ENCODE measurements at regions not wholly inside any gene's neighbourhood (a gene's known extent, or its start where the extent isn't known, plus 50 kb on each side); places are given as distances from the start of the nearest gene placed in this dataset.
"Not testable (repeated sequence)": the region's sequence is repeated elsewhere in the genome, so short reads cannot be mapped to it uniquely, and the experiment has no call there.

DNA sequence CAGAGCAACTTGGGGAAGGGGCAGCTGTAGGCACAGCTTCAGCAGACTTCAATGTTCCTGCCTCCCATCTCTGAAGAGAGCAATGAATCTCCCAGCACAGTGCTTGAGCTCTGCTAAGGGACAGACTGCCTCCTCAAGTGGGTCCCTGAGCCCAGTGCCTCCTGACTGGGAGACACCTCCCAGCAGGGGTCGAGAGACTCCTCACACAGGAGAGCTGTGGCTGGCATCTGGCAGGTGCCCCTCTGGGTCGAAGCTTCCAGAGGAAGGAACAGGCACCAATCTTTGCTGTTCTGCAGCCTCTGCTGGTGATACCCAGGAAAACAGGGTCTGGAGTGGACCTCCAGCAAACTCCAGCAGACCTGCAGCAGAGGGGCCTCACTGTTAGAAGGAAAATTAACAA, 563.8 kb downstream of the RWDD3 start:
- BruUV-seq (replicated peaks); in situ Hi-C loops (cut with MboI); H4K20me1 ChIP-seq (replicated peaks; ENCODE audit: control insufficient read depth, insufficient read depth, low read length); H3K4me3 ChIP-seq; H3K27ac ChIP-seq (ENCODE audit: extremely low read depth, low read depth, low read length); CTCF ChIA-PET (ENCODE audit: low intra/inter-chr PET ratio); H3K27me3 ChIP-seq (ENCODE audit: control insufficient read depth in 2 of 2, insufficient read depth in 2 of 2, low read length in 2 of 2); H3K36me3 ChIP-seq (ENCODE audit: control insufficient read depth, insufficient read depth, low read length); DNase-seq (ENCODE audit: extremely low read depth in 1 of 4, low spot score in 3 of 4); POLR2A ChIA-PET; H3K9me1 ChIP-seq (ENCODE audit: control insufficient read depth, insufficient read depth, low read length); H3K4me2 ChIP-seq (ENCODE audit: insufficient read depth, low read length); H3K4me1 ChIP-seq (replicated peaks in 1 of 2; ENCODE audit: control insufficient read depth in 2 of 2, insufficient read depth in 2 of 2, low read length in 2 of 2); ATAC-seq; FAIRE-seq; H3K9ac ChIP-seq (ENCODE audit: insufficient read depth in 1 of 2, low read depth in 2 of 2, low read length in 2 of 2); H3K9me3 ChIP-seq (replicated peaks; ENCODE audit: control insufficient read depth, insufficient read depth, low read depth, low read length); H2AFZ ChIP-seq (ENCODE audit: low read depth, low read length); H3K79me2 ChIP-seq (ENCODE audit: control insufficient read depth, insufficient read depth, low read length); intact Hi-C loops (cut with micrococcal nuclease): not testable (repeated sequence)
- WGBS (ENCODE audit: insufficient coverage, low coverage, missing lambda C conversion rate): 0% methylated on average over 2 of the region's 2 CpGs

DNA sequence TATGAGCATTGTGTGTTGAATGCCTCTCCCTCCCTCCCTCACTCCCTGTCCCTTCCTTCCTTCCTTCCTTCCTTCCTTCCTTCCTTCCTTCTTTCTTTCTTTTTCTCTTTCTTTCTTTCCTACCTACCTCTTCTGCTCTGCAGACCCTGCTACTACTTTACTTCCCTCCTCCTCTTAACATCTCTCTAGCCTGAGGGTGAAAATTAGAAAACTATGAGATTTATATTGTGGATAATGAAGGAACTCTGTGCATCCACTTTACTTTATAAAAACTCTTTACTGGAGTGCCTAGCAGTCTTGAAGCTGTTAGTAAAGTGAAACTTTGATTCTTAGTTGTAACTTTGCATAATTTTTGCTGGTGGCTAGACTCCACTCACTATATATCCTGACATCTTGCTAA, 572.2 kb downstream of the RWDD3 start:
- Histone ChIP-seq H3K36me3 (ENCODE audit: control insufficient read depth, insufficient read depth, low read length) (no peaks in the 10 kb centered on the region), H3K4me2 (ENCODE audit: insufficient read depth, low read length) (no peak overlapping the region), H3K4me1 (replicated peaks in 1 of 2; ENCODE audit: control insufficient read depth in 2 of 2, insufficient read depth in 2 of 2, low read length in 2 of 2) (no peaks in the 10 kb centered on the region), H3K9me1 (ENCODE audit: control insufficient read depth, insufficient read depth, low read length) (no peaks in the 10 kb centered on the region), H3K27ac (ENCODE audit: extremely low read depth, low read depth, low read length) (no peak overlapping the region), H3K9ac (ENCODE audit: insufficient read depth in 1 of 2, low read depth in 2 of 2, low read length in 2 of 2) (no peak overlapping the region), H3K79me2 (ENCODE audit: control insufficient read depth, insufficient read depth, low read length) (no peaks in the 10 kb centered on the region), H3K9me3 (replicated peaks; ENCODE audit: control insufficient read depth, insufficient read depth, low read depth, low read length) (no peaks in the 10 kb centered on the region), H3K27me3 (ENCODE audit: control insufficient read depth in 2 of 2, insufficient read depth in 2 of 2, low read length in 2 of 2) (no peaks in the 10 kb centered on the region), H4K20me1 (replicated peaks; ENCODE audit: control insufficient read depth, insufficient read depth, low read length) (no peaks in the 10 kb centered on the region), H2AFZ (ENCODE audit: low read depth, low read length) (no peak overlapping the region), H3K4me3 (no peak overlapping the region)
- no TSS peak for BruUV-seq (replicated peaks)
- intact Hi-C loops (cut with micrococcal nuclease) (no loop called here), in situ Hi-C loops (cut with MboI) (no loop called here)
- DNase-seq (ENCODE audit: extremely low read depth in 1 of 4, low spot score in 3 of 4) (no peak), ATAC-seq (no peak), FAIRE-seq (no peak)
- CTCF ChIA-PET (ENCODE audit: low intra/inter-chr PET ratio): no interaction called here
- TF ChIP-seq ZBTB1 (CRISPR knock-in tag; IDR thresholded peaks at IDR 0.05; ENCODE audit: borderline replicate concordance, low read depth): no peak
- no peak for TF ChIP-seq KDM1A (IDR thresholded peaks at IDR 0.05)
- no peak for TF ChIP-seq ZNF507 (tag; conservative IDR thresholded peaks at IDR 0.05)
- TF ChIP-seq IRF2 (CRISPR knock-in tag; IDR thresholded peaks at IDR 0.05): no peak
- TF ChIP-seq ZBED1 (IDR thresholded peaks at IDR 0.05): no peak
- no peak for TF ChIP-seq ZNF384 (IDR thresholded peaks at IDR 0.05; ENCODE audit: low read depth, low read length)
- TF ChIP-seq FOXJ3 (CRISPR knock-in tag; IDR thresholded peaks at IDR 0.05): no peak
- TF ChIP-seq NUFIP1 (IDR thresholded peaks at IDR 0.05; ENCODE audit: partially characterized antibody): no peak
- no peak for TF ChIP-seq TEAD2 (tag; IDR thresholded peaks at IDR 0.05)
- TF ChIP-seq PURB (CRISPR knock-in tag; IDR thresholded peaks at IDR 0.05; ENCODE audit: low read depth): no peak
- TF ChIP-seq COPS2 (conservative IDR thresholded peaks at IDR 0.05): no peak
- TF ChIP-seq ERF (CRISPR knock-in tag; IDR thresholded peaks at IDR 0.05): no peak
- TF ChIP-seq, protein P1, sequence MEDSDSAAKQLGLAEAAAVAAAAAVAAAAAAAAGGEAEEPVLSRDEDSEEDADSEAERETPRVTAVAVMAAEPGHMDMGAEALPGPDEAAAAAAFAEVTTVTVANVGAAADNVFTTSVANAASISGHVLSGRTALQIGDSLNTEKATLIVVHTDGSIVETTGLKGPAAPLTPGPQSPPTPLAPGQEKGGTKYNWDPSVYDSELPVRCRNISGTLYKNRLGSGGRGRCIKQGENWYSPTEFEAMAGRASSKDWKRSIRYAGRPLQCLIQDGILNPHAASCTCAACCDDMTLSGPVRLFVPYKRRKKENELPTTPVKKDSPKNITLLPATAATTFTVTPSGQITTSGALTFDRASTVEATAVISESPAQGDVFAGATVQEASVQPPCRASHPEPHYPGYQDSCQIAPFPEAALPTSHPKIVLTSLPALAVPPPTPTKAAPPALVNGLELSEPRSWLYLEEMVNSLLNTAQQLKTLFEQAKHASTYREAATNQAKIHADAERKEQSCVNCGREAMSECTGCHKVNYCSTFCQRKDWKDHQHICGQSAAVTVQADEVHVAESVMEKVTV (CRISPR knock-in tag; IDR thresholded peaks at IDR 0.05): no peak
- POLR2A ChIA-PET: no interaction called here
